ENCODE measurements at regions not wholly inside any gene's neighbourhood (a gene's known extent, or its start where the extent isn't known, plus 50 kb on each side); places are given as distances from the start of the nearest gene placed in this dataset.

GRCh38 chr15:25624504-25625177, 185.8 kb upstream of the UBE3A start:
- Histone ChIP-seq H3K4me1 (no peaks in the 10 kb centered on the region), H3K4me3 (no peak overlapping the region), H3K36me3 (replicated peaks in 1 of 2; ENCODE audit: insufficient read depth in 1 of 2, low read depth in 2 of 2) (no peaks in the 10 kb centered on the region), H3K27ac (no peak overlapping the region), H3K27me3 (no peaks in the 10 kb centered on the region), H3K9me3 (no peaks in the 10 kb centered on the region)
- TF ChIP-seq CTCF (IDR thresholded peaks at IDR 0.05) (no peak), POLR2A (IDR thresholded peaks at IDR 0.05) (no peak)
- intact Hi-C loops (cut with DNase I) = no loop called here
- 68 to 75% methylated on average over 7 to 11 of the region's 11 CpGs for WGBS, 2 donors
- ATAC-seq = no peak
- no peak for DNase-seq

GRCh38 chr15:25623708-25624107, 184.9 kb upstream of the UBE3A start:
- 56 to 63% methylated on average over 5 of the region's 5 CpGs for WGBS, 2 donors
- Histone ChIP-seq H3K4me1 (no peaks in the 10 kb centered on the region), H3K4me3 (no peak overlapping the region), H3K9me3 (peaks cover 0 to 6% (median 0%) of the 10 kb centered on the region in 3 donors), H3K27me3 (no peaks in the 10 kb centered on the region), H3K36me3 (replicated peaks in 1 of 2; ENCODE audit: insufficient read depth in 1 of 2, low read depth in 2 of 2) (no peaks in the 10 kb centered on the region), H3K27ac (no peak overlapping the region)
- no peak for ATAC-seq
- no peak for DNase-seq
- intact Hi-C loops (cut with DNase I) = no loop called here
- TF ChIP-seq POLR2A (IDR thresholded peaks at IDR 0.05) = no peak
- TF ChIP-seq CTCF (IDR thresholded peaks at IDR 0.05) = no peak

- no peaks in the 10 kb centered on the region for H3K27me3 ChIP-seq
- TF ChIP-seq POLR2A (IDR thresholded peaks at IDR 0.05) = no peak
- no peak for TF ChIP-seq CTCF (IDR thresholded peaks at IDR 0.05)
- no peaks in the 10 kb centered on the region for H3K4me1 ChIP-seq
- H3K9me3 ChIP-seq = peaks cover 0 to 6% (median 0%) of the 10 kb centered on the region in 3 donors
- DNase-seq (no peak), ATAC-seq (no peak)
- H3K36me3 ChIP-seq (replicated peaks in 1 of 2; ENCODE audit: insufficient read depth in 1 of 2, low read depth in 2 of 2) = no peaks in the 10 kb centered on the region
- no peak overlapping the region for H3K4me3 ChIP-seq
- 72 to 73% methylated on average over 4 of the region's 4 CpGs for WGBS, 2 donors
- intact Hi-C loops (cut with DNase I) = no loop called here
- H3K27ac ChIP-seq = no peak overlapping the region
Observed at GRCh38 chr15:25620466-25620865, 181.6 kb upstream of the UBE3A start.

GRCh38 chr15:25619761-25620160, 180.9 kb upstream of the UBE3A start:
- no peaks in the 10 kb centered on the region for H3K4me1 ChIP-seq
- intact Hi-C loops (cut with DNase I) = no loop called here
- no peak for ATAC-seq
- no peak for DNase-seq
- H3K36me3 ChIP-seq (replicated peaks in 1 of 2; ENCODE audit: insufficient read depth in 1 of 2, low read depth in 2 of 2) = no peaks in the 10 kb centered on the region
- peaks cover 0 to 6% (median 0%) of the 10 kb centered on the region in 3 donors for H3K9me3 ChIP-seq
- H3K27me3 ChIP-seq = no peaks in the 10 kb centered on the region
- H3K4me3 ChIP-seq = no peak overlapping the region
- 60 to 80% methylated on average over 8 to 9 of the region's 9 CpGs for WGBS, 2 donors
- no peak overlapping the region for H3K27ac ChIP-seq
- TF ChIP-seq POLR2A (IDR thresholded peaks at IDR 0.05) = no peak
- no peak for TF ChIP-seq CTCF (IDR thresholded peaks at IDR 0.05)

- Histone ChIP-seq H3K4me3 (no peak overlapping the region), H3K27ac (no peak overlapping the region), H3K27me3 (no peaks in the 10 kb centered on the region), H3K4me1 (no peaks in the 10 kb centered on the region), H3K9me3 (peaks cover 0 to 6% (median 0%) of the 10 kb centered on the region in 3 donors), H3K36me3 (replicated peaks in 1 of 2; ENCODE audit: insufficient read depth in 1 of 2, low read depth in 2 of 2) (no peaks in the 10 kb centered on the region)
- TF ChIP-seq POLR2A (IDR thresholded peaks at IDR 0.05) (no peak), CTCF (IDR thresholded peaks at IDR 0.05) (no peak)
- intact Hi-C loops (cut with DNase I) = no loop called here
- no peak for DNase-seq
- ATAC-seq = no peak
- WGBS, 2 donors = 61 to 66% methylated on average over 9 of the region's 9 CpGs
Observed at GRCh38 chr15:25619076-25619475, 180.3 kb upstream of the UBE3A start.

All from body of pancreas (tissue), 4 donors.